H1 (cell line): ENCODE measurements at regions not wholly inside any gene's neighbourhood (a gene's known extent, or its start where the extent isn't known, plus 50 kb on each side); places are given as distances from the start of the nearest gene placed in this dataset.

ENCODE experiments used
- ATF2 ChIP-seq: IDR thresholded peaks from 2 replicates; pipeline ENCODE4 v1.6.1; 2012; ENCODE audit warnings: low read length, inconsistent platforms
- BRCA1 ChIP-seq: IDR thresholded peaks from 2 replicates; pipeline ENCODE4 v1.6.1; 2012; ENCODE audit warnings: low read depth, low read length, improper control_type of control experiment
- EP300 ChIP-seq, 2 experiments: IDR thresholded peaks; 1 replicate in 1 of 2; 2 replicates in 1 of 2; pipeline ENCODE4 v1.6.1; 2011 to 2012; ENCODE audit warnings: low read depth in 2 of 2, low read length in 2 of 2, mild to moderate bottlenecking in 2 of 2, borderline replicate concordance in 1 of 2, inconsistent platforms in 1 of 2, moderate library complexity in 1 of 2
- EZH2 ChIP-seq: fragments of 200-600 bp; sonication (generic); IDR thresholded peaks from 2 replicates; pipeline ENCODE4 v1.7.1; 2012; ENCODE audit warnings: low read depth, mild to moderate bottlenecking, moderate library complexity, low read length, inconsistent platforms; ENCODE audit not compliant: severe bottlenecking
- GABPA ChIP-seq: IDR thresholded peaks from 2 replicates; pipeline ENCODE4 v1.6.1; 2011; ENCODE audit warnings: mild to moderate bottlenecking, low read length, moderate library complexity, borderline replicate concordance; ENCODE audit not compliant: insufficient read depth
- POLR2A ChIP-seq, 2 experiments: IDR thresholded peaks; 1 replicate in 1 of 2; 2 replicates in 1 of 2; pipeline ENCODE4 v1.6.1; 2011; ENCODE audit warnings: low read depth in 2 of 2, low read length in 2 of 2, mild to moderate bottlenecking in 2 of 2; ENCODE audit errors: control extremely low read depth in 1 of 2
- SIN3A ChIP-seq, 2 experiments: IDR thresholded peaks in 1 of 2; conservative IDR thresholded peaks in 1 of 2; 2 replicates each; pipeline ENCODE4 v1.6.1; 2011 to 2012; ENCODE audit warnings: low read length in 2 of 2, improper control_type of control experiment in 1 of 2, low read depth in 1 of 2, mild to moderate bottlenecking in 1 of 2
- SP1 ChIP-seq: IDR thresholded peaks from 2 replicates; pipeline ENCODE4 v1.6.1; 2011; ENCODE audit warnings: low read depth, low read length
- TBP ChIP-seq: IDR thresholded peaks from 2 replicates; pipeline ENCODE4 v1.6.1; 2011; ENCODE audit warnings: low read depth, low read length, improper control_type of control experiment
- TF ChIP-seq, protein P1 (sequence below), 3 experiments: IDR thresholded peaks; 1 replicate in 2 of 3; 2 replicates in 1 of 3; pipeline versions ENCODE4 v1.5.1 to v1.6.1; 2011; ENCODE audit warnings: low read length in 3 of 3, mild to moderate bottlenecking in 3 of 3, inconsistent platforms in 2 of 3, low read depth in 1 of 3, moderate library complexity in 1 of 3; ENCODE audit not compliant: insufficient read depth in 1 of 3; ENCODE audit errors: control extremely low read depth in 1 of 3

DNA sequence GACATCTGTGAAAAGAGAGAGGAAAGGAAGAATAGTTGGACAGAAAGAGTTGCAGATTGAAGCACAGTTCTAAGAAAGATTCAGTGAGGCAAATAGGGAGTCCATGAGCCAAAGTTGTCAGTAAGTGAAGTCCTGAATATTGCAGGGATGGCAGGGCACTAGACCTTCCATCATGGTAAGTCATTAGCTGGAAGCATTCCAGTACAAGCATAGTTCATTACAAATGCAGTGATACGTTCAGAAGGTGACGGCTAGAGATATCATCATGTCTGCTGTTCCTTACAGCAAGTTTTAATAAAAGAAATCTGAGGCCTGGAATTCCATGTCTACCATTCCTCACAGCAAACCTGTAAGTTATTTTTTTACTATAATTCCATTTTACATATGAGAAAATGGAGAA lies 720.1 kb downstream of the GBE1 start:
- TF ChIP-seq, protein P1, sequence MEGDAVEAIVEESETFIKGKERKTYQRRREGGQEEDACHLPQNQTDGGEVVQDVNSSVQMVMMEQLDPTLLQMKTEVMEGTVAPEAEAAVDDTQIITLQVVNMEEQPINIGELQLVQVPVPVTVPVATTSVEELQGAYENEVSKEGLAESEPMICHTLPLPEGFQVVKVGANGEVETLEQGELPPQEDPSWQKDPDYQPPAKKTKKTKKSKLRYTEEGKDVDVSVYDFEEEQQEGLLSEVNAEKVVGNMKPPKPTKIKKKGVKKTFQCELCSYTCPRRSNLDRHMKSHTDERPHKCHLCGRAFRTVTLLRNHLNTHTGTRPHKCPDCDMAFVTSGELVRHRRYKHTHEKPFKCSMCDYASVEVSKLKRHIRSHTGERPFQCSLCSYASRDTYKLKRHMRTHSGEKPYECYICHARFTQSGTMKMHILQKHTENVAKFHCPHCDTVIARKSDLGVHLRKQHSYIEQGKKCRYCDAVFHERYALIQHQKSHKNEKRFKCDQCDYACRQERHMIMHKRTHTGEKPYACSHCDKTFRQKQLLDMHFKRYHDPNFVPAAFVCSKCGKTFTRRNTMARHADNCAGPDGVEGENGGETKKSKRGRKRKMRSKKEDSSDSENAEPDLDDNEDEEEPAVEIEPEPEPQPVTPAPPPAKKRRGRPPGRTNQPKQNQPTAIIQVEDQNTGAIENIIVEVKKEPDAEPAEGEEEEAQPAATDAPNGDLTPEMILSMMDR (IDR thresholded peaks at IDR 0.05; ENCODE audit: control extremely low read depth in 1 of 3, insufficient read depth in 1 of 3, low read depth in 1 of 3, low read length in 3 of 3) = no peak
- TF ChIP-seq EZH2 = no peak
- TF ChIP-seq BRCA1 = no peak
- TF ChIP-seq TBP = no peak
- TF ChIP-seq SIN3A (conservative IDR thresholded peaks at IDR 0.05 in 1 of 2, IDR thresholded peaks at IDR 0.05 in 1 of 2; ENCODE audit: low read depth in 1 of 2, low read length in 2 of 2) = no peak
- TF ChIP-seq ATF2 = no peak
- TF ChIP-seq EP300 (IDR thresholded peaks at IDR 0.05; ENCODE audit: borderline replicate concordance in 1 of 2, low read depth in 2 of 2, low read length in 2 of 2) = no peak
- no peak for TF ChIP-seq POLR2A (IDR thresholded peaks at IDR 0.05; ENCODE audit: control extremely low read depth in 1 of 2, low read depth in 2 of 2, low read length in 2 of 2)
- TF ChIP-seq GABPA = no peak
- no peak for TF ChIP-seq SP1
